K562 (cell line): ENCODE measurements at regions not wholly inside any gene's neighbourhood (a gene's known extent, or its start where the extent isn't known, plus 50 kb on each side); places are given as distances from the start of the nearest gene placed in this dataset.

Experiments used
- ATAC-seq: fragments of 200-7000 bp; cut with Tn5 transposase; 3 replicates; pipeline ENCODE4 v1.9.1; 2020; ENCODE audit warnings: moderate library complexity
- BruUV-seq: library from RNA; stranded (reverse); fragments of 400-500 nt; replicated peaks from 2 replicates; lab custom pipeline; 2021; lab: Mats Ljungman, UMichigan
- CTCF ChIA-PET: fragments of 300-600 bp; formaldehyde crosslinking; extraction: SDS; loops from one replicate; lab custom pipeline; 2021; ENCODE audit warnings: low intra/inter-chr PET ratio; lab: Yijun Ruan, JAX
- POLR2A ChIA-PET: fragments of 300-600, 350-650 bp; sonication (Branson Sonifier 250); formaldehyde crosslinking; extraction: SDS; loops from one replicate; lab custom pipeline; 2021; ENCODE audit warnings: antibody characterized with exemption, inconsistent platforms; lab: Yijun Ruan, JAX
- DNase-seq, 4 experiments: peaks; one replicate each; pipeline versions ENCODE4 v3.0.0 to v3.0.0-alpha.2; 2011 to 2018; ENCODE audit warnings: low spot score in 3 of 4, mixed read lengths in 3 of 4; ENCODE audit errors: extremely low read depth in 1 of 4
- FAIRE-seq: peaks from 2 replicates; lab custom pipeline; 2011; peaks lifted over from hg19 to GRCh38; lab: Jason Lieb, UNC
- H2AFZ ChIP-seq: 2 replicates; pipeline ENCODE4 v1.6.0; 2011; ENCODE audit warnings: low read depth, low read length, control low read depth, inconsistent platforms
- H3K27ac ChIP-seq: fragments of 200-600 bp; 3 replicates; pipeline ENCODE4 v1.8.0; 2011; ENCODE audit warnings: low read depth, mild to moderate bottlenecking, control low read depth, inconsistent platforms, low read length, moderate library complexity, mixed read lengths; ENCODE audit errors: extremely low read depth
- H3K27me3 ChIP-seq, 2 experiments: fragments of 300-600 bp in 1 of 2; 2 replicates in 1 of 2; 3 replicates in 1 of 2; pipeline versions ENCODE4 v1.6.0 to v1.8.0; 2011; ENCODE audit warnings: inconsistent platforms in 2 of 2, low read length in 2 of 2, mild to moderate bottlenecking in 1 of 2, mixed read lengths in 1 of 2, moderate library complexity in 1 of 2; ENCODE audit not compliant: control insufficient read depth in 2 of 2, insufficient read depth in 2 of 2
- H3K36me3 ChIP-seq: fragments of 300-600 bp; 3 replicates; pipeline ENCODE4 v1.8.0; 2011; ENCODE audit warnings: mild to moderate bottlenecking, low read length, inconsistent platforms; ENCODE audit not compliant: control insufficient read depth, insufficient read depth
- H3K4me1 ChIP-seq, 2 experiments: fragments of 200-600 bp in 1 of 2; replicated peaks in 1 of 2; 2 replicates in 1 of 2; 3 replicates in 1 of 2; pipeline versions ENCODE4 v1.5.1 to v1.8.0; 2011; ENCODE audit warnings: inconsistent platforms in 2 of 2, low read length in 2 of 2, mild to moderate bottlenecking in 1 of 2, mixed read lengths in 1 of 2, moderate library complexity in 1 of 2; ENCODE audit not compliant: control insufficient read depth in 2 of 2, insufficient read depth in 2 of 2
- H3K4me2 ChIP-seq: 2 replicates; pipeline ENCODE4 v1.6.1; 2011; ENCODE audit warnings: low read length, control low read depth, inconsistent platforms, mixed read lengths; ENCODE audit not compliant: insufficient read depth
- H3K4me3 ChIP-seq: fragments of 200-600 bp; sonication (generic), shearing (Covaris generic); 2 replicates; pipeline ENCODE4 v1.5.1; 2016; ENCODE audit warnings: control low read depth, inconsistent platforms
- H3K79me2 ChIP-seq: fragments of 200-600 bp; 3 replicates; pipeline ENCODE4 v1.8.0; 2011; ENCODE audit warnings: low read length, inconsistent platforms; ENCODE audit not compliant: control insufficient read depth, insufficient read depth
- H3K9ac ChIP-seq, 2 experiments: 2 replicates each; pipeline versions ENCODE4 v1.6.0 to v1.6.1; 2011; ENCODE audit warnings: low read depth in 2 of 2, low read length in 2 of 2, control low read depth in 1 of 2, inconsistent platforms in 1 of 2, mild to moderate bottlenecking in 1 of 2, mixed read lengths in 1 of 2; ENCODE audit not compliant: insufficient read depth in 1 of 2
- H3K9me1 ChIP-seq: one replicate; pipeline ENCODE4 v1.6.0; 2011; ENCODE audit warnings: inconsistent platforms, mild to moderate bottlenecking, low read length, moderate library complexity; ENCODE audit not compliant: control insufficient read depth, insufficient read depth
- H3K9me3 ChIP-seq: replicated peaks from 2 replicates; pipeline ENCODE4 v1.5.1; 2011; ENCODE audit warnings: low read depth, low read length, inconsistent platforms; ENCODE audit not compliant: control insufficient read depth, insufficient read depth
- H4K20me1 ChIP-seq: replicated peaks from 2 replicates; pipeline ENCODE4 v1.6.1; 2011; ENCODE audit warnings: low read length, inconsistent platforms, mixed read lengths; ENCODE audit not compliant: control insufficient read depth, insufficient read depth
- CBFA2T3 ChIP-seq: fragments of 450-650 bp; IDR thresholded peaks from 2 replicates; pipeline ENCODE4 v1.6.1; 2017
- CTBP1 ChIP-seq: fragments of 450-650 bp; IDR thresholded peaks from 2 replicates; pipeline ENCODE4 v1.6.1; 2016; ENCODE audit warnings: borderline replicate concordance
- EP400 ChIP-seq: fragments of 450-650 bp; IDR thresholded peaks from 2 replicates; pipeline ENCODE4 v1.6.1; 2017; ENCODE audit warnings: antibody characterized with exemption, mild to moderate bottlenecking, moderate library complexity
- HDAC2 ChIP-seq: fragments of 450-650 bp; IDR thresholded peaks from 2 replicates; pipeline ENCODE4 v1.6.1; 2016; ENCODE audit warnings: mild to moderate bottlenecking
- MEIS2 ChIP-seq: fragments of 450-650 bp; IDR thresholded peaks from 2 replicates; pipeline ENCODE4 v1.6.1; 2014; ENCODE audit warnings: mild to moderate bottlenecking; ENCODE audit not compliant: partially characterized antibody
- RAD21 ChIP-seq, 2 experiments: fragments of 250-450 bp in 1 of 2; fragments of 450-650 bp in 1 of 2; sonication (Bioruptor Pico) in 1 of 2; formaldehyde crosslinking in 1 of 2; IDR thresholded peaks in 1 of 2; conservative IDR thresholded peaks in 1 of 2; 2 replicates each; pipeline versions ENCODE4 v1.4.0 to v1.8.0; 2020 to 2022; ENCODE audit warnings: mild to moderate bottlenecking in 2 of 2, moderate library complexity in 1 of 2
- SIRT6 ChIP-seq: IDR thresholded peaks from one replicate; pipeline ENCODE4 v1.6.1; 2012; ENCODE audit warnings: low read depth, mild to moderate bottlenecking, control low read depth, inconsistent platforms, low read length, moderate library complexity
- SRSF3 ChIP-seq: fragments of 200-400 bp; formaldehyde crosslinking; IDR thresholded peaks from 2 replicates; pipeline ENCODE4 v1.6.1; 2016; ENCODE audit warnings: mild to moderate bottlenecking, low read length, moderate library complexity; ENCODE audit not compliant: insufficient read depth
- SRSF9 ChIP-seq: fragments of 200-400 bp; formaldehyde crosslinking; IDR thresholded peaks from 2 replicates; pipeline ENCODE4 v1.6.1; 2017; ENCODE audit warnings: low read depth, low read length, borderline replicate concordance
- TCF3 ChIP-seq: sonication (generic); formaldehyde crosslinking; IDR thresholded peaks from 2 replicates; pipeline ENCODE4 v1.4.0; 2020; ENCODE audit warnings: mild to moderate bottlenecking, missing genetic modification reagents
- WGBS: fragments of 100-300 bp; shearing (Covaris generic); methylation state at CpG from one replicate; pipeline ENCODE4 v1.1.6; 2016; ENCODE audit warnings: low coverage, mixed read lengths; ENCODE audit not compliant: insufficient coverage; ENCODE audit errors: missing lambda C conversion rate; 5-methylcytosine and 5-hydroxymethylcytosine counted together
- in situ Hi-C: fragments of 300-500 bp; cut with MboI; formaldehyde crosslinking; loops from 4 replicates; pipeline ENCODE4 v1.15.0; 2018; ENCODE audit warnings: inconsistent platforms, mixed read lengths
- intact Hi-C: fragments of 100-400 bp; cut with micrococcal nuclease; formaldehyde crosslinking; loops from 2 replicates; pipeline ENCODE4 v1.14.2; 2022
- TF ChIP-seq, protein P1 (sequence below), 3 experiments: fragments of 200-800 bp in 1 of 3; sonication (Bioruptor generic) in 1 of 3; sonication (generic) in 1 of 3; formaldehyde crosslinking in 1 of 3; IDR thresholded peaks; 2 replicates each; pipeline versions ENCODE4 v1.6.1 to v1.8.0; 2016 to 2022; ENCODE audit warnings: mild to moderate bottlenecking in 2 of 3, missing compliant biosample characterization in 2 of 3, missing genetic modification characterization in 2 of 3, missing genetic modification reagents in 1 of 3
- TF ChIP-seq, protein P2 (sequence below): fragments of 450-650 bp; conservative IDR thresholded peaks from 2 replicates; pipeline ENCODE4 v1.6.1; 2016; ENCODE audit warnings: missing genetic modification characterization, low read depth, mild to moderate bottlenecking, missing compliant biosample characterization, moderate library complexity
- TF ChIP-seq, protein P3 (sequence below): fragments of 450-650 bp; IDR thresholded peaks from 2 replicates; pipeline ENCODE4 v1.6.1; 2017; ENCODE audit warnings: antibody characterized with exemption, mild to moderate bottlenecking
- TF ChIP-seq, protein P4 (sequence below): fragments of 200-800 bp; sonication (Bioruptor generic); IDR thresholded peaks from 2 replicates; pipeline ENCODE4 v1.6.1; 2017; ENCODE audit warnings: missing genetic modification characterization, missing compliant biosample characterization

DNA sequence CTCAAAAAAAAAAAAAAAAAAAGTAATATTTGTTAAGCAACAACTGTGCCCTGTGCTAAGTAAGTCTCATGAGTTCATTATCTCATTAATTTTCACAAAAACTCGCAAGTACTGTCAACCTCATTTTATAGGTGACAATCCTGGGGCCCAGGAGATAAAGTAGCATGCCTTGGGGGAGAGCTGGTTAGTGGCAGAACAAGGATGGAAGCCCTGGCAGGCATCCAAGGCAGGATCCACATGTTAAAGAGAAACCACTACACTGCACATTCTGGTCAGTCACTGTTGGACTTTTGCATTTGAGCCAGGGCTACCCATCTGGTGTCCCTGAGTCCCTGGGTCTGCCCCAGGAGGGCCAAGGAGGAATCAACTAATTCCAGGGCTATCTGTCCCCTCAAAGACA lies 54.6 kb downstream of the ZFP36L2 start:
- H2AFZ ChIP-seq, result peak overlapping the region; percentile 61
- H3K4me3 ChIP-seq, result no peak overlapping the region
- DNase-seq (peak; percentile 41 to 90 (median 60)), FAIRE-seq (peak; percentile 89), ATAC-seq (peak; percentile 27)
- no peaks in the 10 kb centered on the region for H3K36me3 ChIP-seq
- H3K27ac ChIP-seq, result peak overlapping the region; percentile 42; the same call in 2 of the 3 replicates
- in situ Hi-C loops (loop anchor here (10.0 kb wide), 1 partner anchor 53 kb away; the partner anchor contains the start of gene ZFP36L2), intact Hi-C loops (no loop called here)
- H3K9me3 ChIP-seq, result no peaks in the 10 kb centered on the region
- H4K20me1 ChIP-seq, result no peaks in the 10 kb centered on the region
- POLR2A ChIA-PET, result interaction anchor here (0.8 to 1.8 kb wide), 3 partner anchors 50 to 120 kb away, joined by 4 to 10 read pairs (median 5); partner anchors contain the start of gene ZFP36L2
- WGBS, result 6% methylated on average over 1 of the region's 1 CpG
- no peaks in the 10 kb centered on the region for H3K9me1 ChIP-seq
- BruUV-seq, result no TSS peak
- peaks cover 63 to 64% of the 10 kb centered on the region in 2 experiments for H3K4me1 ChIP-seq
- CTCF ChIA-PET, result no interaction called here
- H3K4me2 ChIP-seq, result peak overlapping the region; percentile 15; the same call in 1 of the 2 replicates
- no peaks in the 10 kb centered on the region for H3K79me2 ChIP-seq
- H3K27me3 ChIP-seq, result no peaks in the 10 kb centered on the region
- peak overlapping the region; percentile 14 to 80; a peak in 2 of 4 replicates for H3K9ac ChIP-seq
- TF ChIP-seq, protein P1, sequence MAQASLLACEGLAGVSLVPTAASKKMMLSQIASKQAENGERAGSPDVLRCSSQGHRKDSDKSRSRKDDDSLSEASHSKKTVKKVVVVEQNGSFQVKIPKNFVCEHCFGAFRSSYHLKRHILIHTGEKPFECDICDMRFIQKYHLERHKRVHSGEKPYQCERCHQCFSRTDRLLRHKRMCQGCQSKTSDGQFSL (CRISPR knock-in tag; IDR thresholded peaks at IDR 0.05), result no peak
- TF ChIP-seq, protein P1 (tag; IDR thresholded peaks at IDR 0.05), result no peak
- TF ChIP-seq SRSF3 (no peak), CBFA2T3 (peak; percentile 59), SIRT6 (no peak), TCF3 (0 out of 2 replicates have a peak, but pooled peaks have one; percentile 22), SRSF9 (no peak), CTBP1 (peak; percentile 49; the same call in 1 of the 2 replicates), EP400 (peak; percentile 25; the same call in 1 of the 2 replicates), RAD21 (CRISPR knock-in tag; conservative IDR thresholded peaks at IDR 0.05 in 1 of 2, IDR thresholded peaks at IDR 0.05 in 1 of 2) (0 out of 4 replicates have a peak, but pooled peaks of 1 of the 2 experiments have one; percentile 9), HDAC2 (0 out of 2 replicates have a peak, but pooled peaks have one; percentile 36), MEIS2 (peak; percentile 41)
- TF ChIP-seq, protein P2, sequence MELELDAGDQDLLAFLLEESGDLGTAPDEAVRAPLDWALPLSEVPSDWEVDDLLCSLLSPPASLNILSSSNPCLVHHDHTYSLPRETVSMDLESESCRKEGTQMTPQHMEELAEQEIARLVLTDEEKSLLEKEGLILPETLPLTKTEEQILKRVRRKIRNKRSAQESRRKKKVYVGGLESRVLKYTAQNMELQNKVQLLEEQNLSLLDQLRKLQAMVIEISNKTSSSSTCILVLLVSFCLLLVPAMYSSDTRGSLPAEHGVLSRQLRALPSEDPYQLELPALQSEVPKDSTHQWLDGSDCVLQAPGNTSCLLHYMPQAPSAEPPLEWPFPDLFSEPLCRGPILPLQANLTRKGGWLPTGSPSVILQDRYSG (tag), result no peak
- TF ChIP-seq, protein P3, sequence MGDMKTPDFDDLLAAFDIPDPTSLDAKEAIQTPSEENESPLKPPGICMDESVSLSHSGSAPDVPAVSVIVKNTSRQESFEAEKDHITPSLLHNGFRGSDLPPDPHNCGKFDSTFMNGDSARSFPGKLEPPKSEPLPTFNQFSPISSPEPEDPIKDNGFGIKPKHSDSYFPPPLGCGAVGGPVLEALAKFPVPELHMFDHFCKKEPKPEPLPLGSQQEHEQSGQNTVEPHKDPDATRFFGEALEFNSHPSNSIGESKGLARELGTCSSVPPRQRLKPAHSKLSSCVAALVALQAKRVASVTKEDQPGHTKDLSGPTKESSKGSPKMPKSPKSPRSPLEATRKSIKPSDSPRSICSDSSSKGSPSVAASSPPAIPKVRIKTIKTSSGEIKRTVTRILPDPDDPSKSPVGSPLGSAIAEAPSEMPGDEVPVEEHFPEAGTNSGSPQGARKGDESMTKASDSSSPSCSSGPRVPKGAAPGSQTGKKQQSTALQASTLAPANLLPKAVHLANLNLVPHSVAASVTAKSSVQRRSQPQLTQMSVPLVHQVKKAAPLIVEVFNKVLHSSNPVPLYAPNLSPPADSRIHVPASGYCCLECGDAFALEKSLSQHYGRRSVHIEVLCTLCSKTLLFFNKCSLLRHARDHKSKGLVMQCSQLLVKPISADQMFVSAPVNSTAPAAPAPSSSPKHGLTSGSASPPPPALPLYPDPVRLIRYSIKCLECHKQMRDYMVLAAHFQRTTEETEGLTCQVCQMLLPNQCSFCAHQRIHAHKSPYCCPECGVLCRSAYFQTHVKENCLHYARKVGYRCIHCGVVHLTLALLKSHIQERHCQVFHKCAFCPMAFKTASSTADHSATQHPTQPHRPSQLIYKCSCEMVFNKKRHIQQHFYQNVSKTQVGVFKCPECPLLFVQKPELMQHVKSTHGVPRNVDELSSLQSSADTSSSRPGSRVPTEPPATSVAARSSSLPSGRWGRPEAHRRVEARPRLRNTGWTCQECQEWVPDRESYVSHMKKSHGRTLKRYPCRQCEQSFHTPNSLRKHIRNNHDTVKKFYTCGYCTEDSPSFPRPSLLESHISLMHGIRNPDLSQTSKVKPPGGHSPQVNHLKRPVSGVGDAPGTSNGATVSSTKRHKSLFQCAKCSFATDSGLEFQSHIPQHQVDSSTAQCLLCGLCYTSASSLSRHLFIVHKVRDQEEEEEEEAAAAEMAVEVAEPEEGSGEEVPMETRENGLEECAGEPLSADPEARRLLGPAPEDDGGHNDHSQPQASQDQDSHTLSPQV, result peak; percentile 69
- TF ChIP-seq, protein P4, sequence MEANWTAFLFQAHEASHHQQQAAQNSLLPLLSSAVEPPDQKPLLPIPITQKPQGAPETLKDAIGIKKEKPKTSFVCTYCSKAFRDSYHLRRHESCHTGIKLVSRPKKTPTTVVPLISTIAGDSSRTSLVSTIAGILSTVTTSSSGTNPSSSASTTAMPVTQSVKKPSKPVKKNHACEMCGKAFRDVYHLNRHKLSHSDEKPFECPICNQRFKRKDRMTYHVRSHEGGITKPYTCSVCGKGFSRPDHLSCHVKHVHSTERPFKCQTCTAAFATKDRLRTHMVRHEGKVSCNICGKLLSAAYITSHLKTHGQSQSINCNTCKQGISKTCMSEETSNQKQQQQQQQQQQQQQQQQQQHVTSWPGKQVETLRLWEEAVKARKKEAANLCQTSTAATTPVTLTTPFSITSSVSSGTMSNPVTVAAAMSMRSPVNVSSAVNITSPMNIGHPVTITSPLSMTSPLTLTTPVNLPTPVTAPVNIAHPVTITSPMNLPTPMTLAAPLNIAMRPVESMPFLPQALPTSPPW, result 0 out of 2 replicates have a peak, but pooled peaks have one; percentile 20
